Stomach smooth muscle (tissue), 2 donors: ENCODE measurements at regions not wholly inside any gene's neighbourhood (a gene's known extent, or its start where the extent isn't known, plus 50 kb on each side); places are given as distances from the start of the nearest gene placed in this dataset.

ENCODE experiments used
- H3K27ac ChIP-seq: one replicate; pipeline ENCODE4 v1.7.0; 2013; ENCODE audit warnings: mild to moderate bottlenecking, low read length, inconsistent platforms
- H3K27me3 ChIP-seq, 2 donors: one replicate each; pipeline ENCODE4 v1.7.0; 2013; ENCODE audit warnings: low read length in 2 of 2; ENCODE audit not compliant: insufficient read depth in 2 of 2, control insufficient read depth in 1 of 2
- H3K36me3 ChIP-seq, 2 donors: one replicate each; pipeline ENCODE4 v1.7.0; 2013; ENCODE audit warnings: low read length in 2 of 2; ENCODE audit not compliant: control insufficient read depth in 2 of 2, insufficient read depth in 2 of 2
- H3K4me1 ChIP-seq: one replicate; pipeline ENCODE4 v1.7.0; 2013; ENCODE audit warnings: low read length; ENCODE audit not compliant: control insufficient read depth, insufficient read depth
- H3K4me3 ChIP-seq, 2 donors: one replicate each; pipeline ENCODE4 v1.7.0; 2013; ENCODE audit warnings: low read length in 2 of 2
- H3K9ac ChIP-seq, 2 donors: one replicate each; pipeline ENCODE4 v1.7.0; 2013; ENCODE audit warnings: low read length in 2 of 2, mild to moderate bottlenecking in 1 of 2
- H3K9me3 ChIP-seq, 2 donors: one replicate each; pipeline ENCODE4 v1.7.0; 2013; ENCODE audit warnings: low read length in 2 of 2; ENCODE audit not compliant: control insufficient read depth in 2 of 2
- donor health status: healthy.
- donor health status: Pancreatic carcinoma.

GRCh38 chr10:62740885-62741745 is 63.4 kb upstream of the ADO start:
- Histone ChIP-seq H3K36me3 (no peaks in the 10 kb centered on the region), H3K4me1 (no peaks in the 10 kb centered on the region), H3K4me3 (no peak overlapping the region), H3K27ac (no peak overlapping the region), H3K9me3 (no peaks in the 10 kb centered on the region), H3K27me3 (no peaks in the 10 kb centered on the region), H3K9ac (no peak overlapping the region)

- Histone ChIP-seq H3K36me3 (no peaks in the 10 kb centered on the region), H3K27ac (no peak overlapping the region), H3K27me3 (no peaks in the 10 kb centered on the region), H3K4me1 (no peaks in the 10 kb centered on the region), H3K9ac (no peak overlapping the region), H3K9me3 (no peaks in the 10 kb centered on the region), H3K4me3 (no peak overlapping the region)
Observed at GRCh38 chr10:62741996-62742395, 62.5 kb upstream of the ADO start.

GRCh38 chr10:62742536-62743061 is 61.9 kb upstream of the ADO start:
- no peaks in the 10 kb centered on the region for H3K9me3 ChIP-seq
- H3K4me1 ChIP-seq, result no peaks in the 10 kb centered on the region
- no peak overlapping the region for H3K9ac ChIP-seq
- H3K4me3 ChIP-seq, result no peak overlapping the region
- H3K27me3 ChIP-seq, result no peaks in the 10 kb centered on the region
- no peak overlapping the region for H3K27ac ChIP-seq
- no peaks in the 10 kb centered on the region for H3K36me3 ChIP-seq

GRCh38 chr10:62744136-62744535 is 60.4 kb upstream of the ADO start:
- Histone ChIP-seq H3K36me3 (no peaks in the 10 kb centered on the region), H3K9ac (no peak overlapping the region), H3K27me3 (no peaks in the 10 kb centered on the region), H3K4me3 (no peak overlapping the region), H3K27ac (no peak overlapping the region), H3K4me1 (no peaks in the 10 kb centered on the region), H3K9me3 (no peaks in the 10 kb centered on the region)

- H3K4me1 ChIP-seq, result no peaks in the 10 kb centered on the region
- no peaks in the 10 kb centered on the region for H3K36me3 ChIP-seq
- H3K9me3 ChIP-seq, result no peaks in the 10 kb centered on the region
- no peaks in the 10 kb centered on the region for H3K27me3 ChIP-seq
- H3K27ac ChIP-seq, result no peak overlapping the region
- no peak overlapping the region for H3K4me3 ChIP-seq
- no peak overlapping the region for H3K9ac ChIP-seq
Observed at GRCh38 chr10:62745581-62745980, 58.9 kb upstream of the ADO start.

- no peaks in the 10 kb centered on the region for H3K4me1 ChIP-seq
- no peaks in the 10 kb centered on the region for H3K9me3 ChIP-seq
- H3K27me3 ChIP-seq, result no peaks in the 10 kb centered on the region
- H3K4me3 ChIP-seq, result no peak overlapping the region
- H3K36me3 ChIP-seq, result no peaks in the 10 kb centered on the region
- no peak overlapping the region for H3K27ac ChIP-seq
- no peak overlapping the region for H3K9ac ChIP-seq
Observed at GRCh38 chr10:62746951-62747729, 57.4 kb upstream of the ADO start.

- H3K4me3 ChIP-seq, result no peak overlapping the region
- H3K27ac ChIP-seq, result no peak overlapping the region
- H3K4me1 ChIP-seq, result no peaks in the 10 kb centered on the region
- no peaks in the 10 kb centered on the region for H3K9me3 ChIP-seq
- no peaks in the 10 kb centered on the region for H3K36me3 ChIP-seq
- no peak overlapping the region for H3K9ac ChIP-seq
- no peaks in the 10 kb centered on the region for H3K27me3 ChIP-seq
Observed at GRCh38 chr10:62748386-62748785, 56.1 kb upstream of the ADO start.

- H3K36me3 ChIP-seq, result no peaks in the 10 kb centered on the region
- no peak overlapping the region for H3K9ac ChIP-seq
- no peaks in the 10 kb centered on the region for H3K9me3 ChIP-seq
- H3K4me1 ChIP-seq, result no peaks in the 10 kb centered on the region
- H3K27ac ChIP-seq, result no peak overlapping the region
- no peak overlapping the region for H3K4me3 ChIP-seq
- H3K27me3 ChIP-seq, result no peaks in the 10 kb centered on the region
Observed at GRCh38 chr10:62749093-62749683, 55.3 kb upstream of the ADO start.
